UCSD-AML1 (cell line): ENCODE measurements at regions not wholly inside any gene's neighbourhood (a gene's known extent, or its start where the extent isn't known, plus 50 kb on each side); places are given as distances from the start of the nearest gene placed in this dataset.

Source experiments
- DNase-seq: peaks from one replicate; lab custom pipeline; 2025; ENCODE audit not compliant: unreplicated experiment; lab: John Stamatoyannopoulos, UW

- no peak for DNase-seq
Measured at GRCh38 chr5:121704291-121704690, 147.4 kb upstream of the FTMT start.

- no peak for DNase-seq
Measured at GRCh38 chr5:121706686-121707085, 145.0 kb upstream of the FTMT start.

- DNase-seq, result no peak
Measured at GRCh38 chr5:121707178-121707577, 144.5 kb upstream of the FTMT start.

GRCh38 chr5:121711416-121711815, 140.3 kb upstream of the FTMT start:
- no peak for DNase-seq

- DNase-seq, result no peak
Measured at GRCh38 chr5:121719255-121719654, 132.4 kb upstream of the FTMT start.

GRCh38 chr5:121725450-121725849, 126.2 kb upstream of the FTMT start:
- DNase-seq, result no peak

- DNase-seq, result no peak
Measured at GRCh38 chr5:121726991-121727390, 124.7 kb upstream of the FTMT start.

- no peak for DNase-seq
Measured at GRCh38 chr5:121731377-121731776, 120.3 kb upstream of the FTMT start.

- DNase-seq, result no peak
Measured at GRCh38 chr5:121735618-121736017, 116.1 kb upstream of the FTMT start.

GRCh38 chr5:121737120-121737519, 114.6 kb upstream of the FTMT start:
- DNase-seq, result no peak

GRCh38 chr5:121741156-121741555, 110.5 kb upstream of the FTMT start:
- DNase-seq, result no peak

- no peak for DNase-seq
Measured at GRCh38 chr5:121744577-121744976, 107.1 kb upstream of the FTMT start.

GRCh38 chr5:121745407-121745806, 106.3 kb upstream of the FTMT start:
- no peak for DNase-seq

- no peak for DNase-seq
Measured at GRCh38 chr5:121746763-121747162, 104.9 kb upstream of the FTMT start.

GRCh38 chr5:121748686-121749085, 103.0 kb upstream of the FTMT start:
- no peak for DNase-seq

GRCh38 chr5:121752149-121752548, 99.5 kb upstream of the FTMT start:
- no peak for DNase-seq

- DNase-seq, result no peak
Measured at GRCh38 chr5:121755266-121755665, 96.4 kb upstream of the FTMT start.

- no peak for DNase-seq
Measured at GRCh38 chr5:121757753-121758152, 93.9 kb upstream of the FTMT start.

- DNase-seq, result no peak
Measured at GRCh38 chr5:121758615-121759014, 93.1 kb upstream of the FTMT start.

- no peak for DNase-seq
Measured at GRCh38 chr5:121762426-121762825, 89.3 kb upstream of the FTMT start.

GRCh38 chr5:121763665-121764064, 88.0 kb upstream of the FTMT start:
- DNase-seq, result no peak

- no peak for DNase-seq
Measured at GRCh38 chr5:121780406-121780805, 71.3 kb upstream of the FTMT start.

GRCh38 chr5:121783700-121784099, 68.0 kb upstream of the FTMT start:
- DNase-seq, result no peak

- DNase-seq, result no peak
Measured at GRCh38 chr5:121793791-121794190, 57.9 kb upstream of the FTMT start.
